Keratinocyte (primary cell): ENCODE measurements at regions not wholly inside any gene's neighbourhood (a gene's known extent, or its start where the extent isn't known, plus 50 kb on each side); places are given as distances from the start of the nearest gene placed in this dataset.
"Not testable (repeated sequence)": the region's sequence is repeated elsewhere in the genome, so short reads cannot be mapped to it uniquely, and the experiment has no call there.

Experiments
- DNase-seq: peaks from one replicate; pipeline ENCODE4 v3.0.0-alpha.2; 2011; ENCODE audit warnings: low read depth, missing footprints, low spot score
- FAIRE-seq: peaks from 2 replicates; lab custom pipeline; 2011; peaks lifted over from hg19 to GRCh38; lab: Jason Lieb, UNC
- H2AFZ ChIP-seq: 2 replicates; pipeline ENCODE4 v1.6.0; 2012; ENCODE audit warnings: low read length, control low read depth, inconsistent platforms; ENCODE audit not compliant: control insufficient read depth
- H3K27ac ChIP-seq: 2 replicates; pipeline ENCODE4 v1.5.1; 2011; ENCODE audit warnings: low read length; ENCODE audit not compliant: control insufficient read depth, insufficient read depth
- H3K27me3 ChIP-seq: 3 replicates; pipeline ENCODE4 v1.6.0; 2011; ENCODE audit warnings: low read length; ENCODE audit not compliant: control insufficient read depth, insufficient read depth; ENCODE audit errors: extremely low read depth
- H3K36me3 ChIP-seq, 2 experiments: 2 replicates in 1 of 2; 3 replicates in 1 of 2; pipeline ENCODE4 v1.5.1; 2011; ENCODE audit warnings: low read length in 2 of 2, mild to moderate bottlenecking in 1 of 2; ENCODE audit not compliant: control insufficient read depth in 2 of 2, insufficient read depth in 2 of 2; ENCODE audit errors: extremely low read depth in 1 of 2
- H3K4me1 ChIP-seq: 3 replicates; pipeline ENCODE4 v1.5.1; 2011; ENCODE audit warnings: low read length; ENCODE audit not compliant: control insufficient read depth, insufficient read depth; ENCODE audit errors: extremely low read depth
- H3K4me2 ChIP-seq: 3 replicates; pipeline ENCODE4 v1.6.0; 2011; ENCODE audit warnings: low read depth, low read length; ENCODE audit not compliant: control insufficient read depth, insufficient read depth; ENCODE audit errors: extremely low read depth
- H3K4me3 ChIP-seq, 3 experiments: fragments of 200-600 bp in 1 of 3; sonication (generic) in 1 of 3; 2 replicates in 2 of 3; 3 replicates in 1 of 3; pipeline ENCODE4 v1.5.1; 2011 to 2016; ENCODE audit warnings: low read length in 3 of 3, mild to moderate bottlenecking in 3 of 3, control low read depth in 2 of 3, inconsistent platforms in 1 of 3, low read depth in 1 of 3, mixed read lengths in 1 of 3, mixed run types in 1 of 3, moderate library complexity in 1 of 3; ENCODE audit not compliant: control insufficient read depth in 2 of 3, insufficient read depth in 2 of 3; ENCODE audit errors: extremely low read depth in 1 of 3
- H3K79me2 ChIP-seq: 2 replicates; pipeline ENCODE4 v1.6.0; 2012; ENCODE audit warnings: low read length; ENCODE audit not compliant: control insufficient read depth, insufficient read depth
- H3K9ac ChIP-seq: 3 replicates; pipeline ENCODE4 v1.6.0; 2011; ENCODE audit warnings: low read length; ENCODE audit not compliant: control insufficient read depth, insufficient read depth; ENCODE audit errors: extremely low read depth
- H3K9me1 ChIP-seq: 3 replicates; pipeline ENCODE4 v1.6.0; 2011; ENCODE audit warnings: low read length; ENCODE audit not compliant: control insufficient read depth, insufficient read depth; ENCODE audit errors: extremely low read depth
- H3K9me3 ChIP-seq: 2 replicates; pipeline ENCODE4 v1.5.1; 2012; ENCODE audit warnings: low read depth, low read length; ENCODE audit not compliant: control insufficient read depth
- H4K20me1 ChIP-seq: 3 replicates; pipeline ENCODE4 v1.6.0; 2011; ENCODE audit warnings: low read length; ENCODE audit not compliant: control insufficient read depth, insufficient read depth; ENCODE audit errors: extremely low read depth
- EZH2 ChIP-seq: IDR thresholded peaks from one replicate; pipeline ENCODE4 v1.6.1; 2012; ENCODE audit warnings: inconsistent platforms, mild to moderate bottlenecking, low read length, moderate library complexity
- dilution Hi-C: fragments of 300-500 bp; cut with MboI; formaldehyde crosslinking; loops from one replicate; pipeline ENCODE4 v1.7.0; 2020; ENCODE audit warnings: low sequenced_read_pairs; ENCODE audit not compliant: extremely low pct_ligation_motif_present
- TF ChIP-seq, protein P1 (sequence below), 3 experiments: IDR thresholded peaks in 1 of 3; conservative IDR thresholded peaks in 1 of 3; optimal IDR thresholded peaks in 1 of 3; 2 replicates in 2 of 3; 3 replicates in 1 of 3; pipeline versions ENCODE3 to v1.5.1; 2011; ENCODE audit warnings: low read length in 3 of 3, mild to moderate bottlenecking in 3 of 3, moderate library complexity in 2 of 3, control low read depth in 1 of 3, inconsistent platforms in 1 of 3; ENCODE audit not compliant: insufficient read depth in 2 of 3; ENCODE audit errors: extremely low read depth in 1 of 3

- H3K9ac ChIP-seq = no peak overlapping the region
- TF ChIP-seq, protein P1, sequence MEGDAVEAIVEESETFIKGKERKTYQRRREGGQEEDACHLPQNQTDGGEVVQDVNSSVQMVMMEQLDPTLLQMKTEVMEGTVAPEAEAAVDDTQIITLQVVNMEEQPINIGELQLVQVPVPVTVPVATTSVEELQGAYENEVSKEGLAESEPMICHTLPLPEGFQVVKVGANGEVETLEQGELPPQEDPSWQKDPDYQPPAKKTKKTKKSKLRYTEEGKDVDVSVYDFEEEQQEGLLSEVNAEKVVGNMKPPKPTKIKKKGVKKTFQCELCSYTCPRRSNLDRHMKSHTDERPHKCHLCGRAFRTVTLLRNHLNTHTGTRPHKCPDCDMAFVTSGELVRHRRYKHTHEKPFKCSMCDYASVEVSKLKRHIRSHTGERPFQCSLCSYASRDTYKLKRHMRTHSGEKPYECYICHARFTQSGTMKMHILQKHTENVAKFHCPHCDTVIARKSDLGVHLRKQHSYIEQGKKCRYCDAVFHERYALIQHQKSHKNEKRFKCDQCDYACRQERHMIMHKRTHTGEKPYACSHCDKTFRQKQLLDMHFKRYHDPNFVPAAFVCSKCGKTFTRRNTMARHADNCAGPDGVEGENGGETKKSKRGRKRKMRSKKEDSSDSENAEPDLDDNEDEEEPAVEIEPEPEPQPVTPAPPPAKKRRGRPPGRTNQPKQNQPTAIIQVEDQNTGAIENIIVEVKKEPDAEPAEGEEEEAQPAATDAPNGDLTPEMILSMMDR (optimal IDR thresholded peaks at IDR 0.05 in 1 of 3, IDR thresholded peaks at IDR 0.05 in 1 of 3, conservative IDR thresholded peaks at IDR 0.05 in 1 of 3; ENCODE audit: extremely low read depth in 1 of 3, insufficient read depth in 2 of 3, low read length in 3 of 3) = no peak
- no peak for TF ChIP-seq EZH2
- H4K20me1 ChIP-seq = no peaks in the 10 kb centered on the region
- H3K27ac ChIP-seq = no peak overlapping the region
- H3K4me3 ChIP-seq = no peak overlapping the region
- no peak overlapping the region for H2AFZ ChIP-seq
- H3K4me2 ChIP-seq = no peak overlapping the region
- no peaks in the 10 kb centered on the region for H3K36me3 ChIP-seq
- dilution Hi-C loops = loop anchor here (10.0 to 25.0 kb wide), 2 partner anchors 151 to 274 kb away; partner anchors contain the start of gene CXCL14
- H3K9me3 ChIP-seq = no peaks in the 10 kb centered on the region
- FAIRE-seq (no peak), DNase-seq (no peak)
- no peaks in the 10 kb centered on the region for H3K4me1 ChIP-seq
- peaks cover 4% of the 10 kb centered on the region for H3K27me3 ChIP-seq
- H3K9me1 ChIP-seq = no peaks in the 10 kb centered on the region
- no peaks in the 10 kb centered on the region for H3K79me2 ChIP-seq
These were observed 95.9 kb upstream of the SLC25A48 start for GRCh38 chr5:135738564-135738875.

- dilution Hi-C loops = loop anchor here (10.0 to 25.0 kb wide), 2 partner anchors 151 to 273 kb away; partner anchors contain the start of gene CXCL14
- no peak for FAIRE-seq
- Histone ChIP-seq H3K9ac (no peak overlapping the region), H3K4me3 (no peak overlapping the region), H3K9me3 (no peaks in the 10 kb centered on the region), H3K79me2 (no peaks in the 10 kb centered on the region), H3K4me2 (no peak overlapping the region), H3K27me3 (peaks cover 4% of the 10 kb centered on the region), H3K4me1 (no peaks in the 10 kb centered on the region), H4K20me1 (no peaks in the 10 kb centered on the region), H3K36me3 (no peaks in the 10 kb centered on the region), H2AFZ (no peak overlapping the region), H3K9me1 (no peaks in the 10 kb centered on the region), H3K27ac (no peak overlapping the region)
- TF ChIP-seq, protein P1 (optimal IDR thresholded peaks at IDR 0.05 in 1 of 3, IDR thresholded peaks at IDR 0.05 in 1 of 3, conservative IDR thresholded peaks at IDR 0.05 in 1 of 3; ENCODE audit: extremely low read depth in 1 of 3, insufficient read depth in 2 of 3, low read length in 3 of 3) = no peak
- TF ChIP-seq EZH2 = no peak
- DNase-seq = no peak
These were observed 96.5 kb upstream of the SLC25A48 start for GRCh38 chr5:135737701-135738563.

DNA sequence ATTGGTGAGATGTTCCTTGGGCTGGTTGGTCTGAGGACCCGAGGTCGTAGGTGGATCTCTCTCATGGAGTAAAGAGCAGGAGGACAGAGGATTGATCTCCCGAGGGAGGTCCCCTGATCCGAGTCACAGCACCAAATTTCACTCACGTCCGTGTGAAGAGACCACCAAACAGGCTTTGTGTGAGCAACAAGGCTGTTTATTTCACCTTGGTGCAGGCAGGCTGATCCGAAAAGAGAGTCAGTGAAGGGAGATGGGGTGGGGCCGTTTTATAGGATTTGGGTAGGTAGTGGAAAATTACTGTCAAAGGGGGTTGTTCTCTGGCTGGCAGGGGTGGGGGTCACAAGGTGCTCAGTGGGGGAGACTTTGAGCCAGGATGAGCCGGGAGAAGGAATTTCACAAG is 97.5 kb upstream of the SLC25A48 start:
- H3K27ac ChIP-seq, H3K79me2 ChIP-seq, FAIRE-seq, H3K4me2 ChIP-seq, H3K36me3 ChIP-seq, H3K9ac ChIP-seq, H3K4me3 ChIP-seq, DNase-seq, H3K9me3 ChIP-seq, H2AFZ ChIP-seq, H4K20me1 ChIP-seq, H3K4me1 ChIP-seq, H3K27me3 ChIP-seq, H3K9me1 ChIP-seq: not testable (repeated sequence)
- dilution Hi-C loops = loop anchor here (10.0 to 25.0 kb wide), 2 partner anchors 150 to 272 kb away; partner anchors contain the start of gene CXCL14
